ENCODE measurements at regions not wholly inside any gene's neighbourhood (a gene's known extent, or its start where the extent isn't known, plus 50 kb on each side); places are given as distances from the start of the nearest gene placed in this dataset.
"Not testable (repeated sequence)": the region's sequence is repeated elsewhere in the genome, so short reads cannot be mapped to it uniquely, and the experiment has no call there.

GRCh38 chr3:170660139-170660538 is 74.3 kb upstream of the SLC7A14 start:
- DNase-seq (ENCODE audit: low read depth in 1 of 2, low spot score in 1 of 2), result no peak

- no peak for DNase-seq (ENCODE audit: low read depth in 1 of 2, low spot score in 1 of 2)
Observed at GRCh38 chr3:170657312-170657711, 71.4 kb upstream of the SLC7A14 start.

DNA sequence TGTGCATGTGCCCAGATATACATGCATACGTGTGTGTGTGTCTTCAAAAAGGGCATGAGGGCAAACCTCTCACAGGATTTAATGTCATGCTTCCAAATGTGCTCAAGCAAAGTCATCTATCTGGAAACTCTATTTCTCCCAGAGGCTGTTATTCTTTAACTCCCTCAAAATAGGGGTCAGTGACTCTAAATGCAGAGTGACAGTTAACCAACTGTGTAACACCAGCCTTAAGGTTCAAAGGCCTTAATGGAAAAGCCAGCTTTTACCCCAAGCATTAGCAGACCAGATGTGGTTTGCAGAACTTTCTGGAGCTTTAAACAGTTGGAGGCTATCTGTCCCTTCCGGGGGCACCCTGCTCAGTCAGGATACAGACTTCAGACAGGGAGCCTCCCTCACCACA is 70.4 kb upstream of the SLC7A14 start:
- no peak for DNase-seq (ENCODE audit: low read depth in 1 of 2, low spot score in 1 of 2)

- no peak for DNase-seq (ENCODE audit: low read depth in 1 of 2, low spot score in 1 of 2)
Observed at GRCh38 chr3:170653801-170654200, 67.9 kb upstream of the SLC7A14 start.

- DNase-seq (ENCODE audit: low read depth in 1 of 2, low spot score in 1 of 2), result no peak
Observed at GRCh38 chr3:170651260-170651845, 65.5 kb upstream of the SLC7A14 start.

DNA sequence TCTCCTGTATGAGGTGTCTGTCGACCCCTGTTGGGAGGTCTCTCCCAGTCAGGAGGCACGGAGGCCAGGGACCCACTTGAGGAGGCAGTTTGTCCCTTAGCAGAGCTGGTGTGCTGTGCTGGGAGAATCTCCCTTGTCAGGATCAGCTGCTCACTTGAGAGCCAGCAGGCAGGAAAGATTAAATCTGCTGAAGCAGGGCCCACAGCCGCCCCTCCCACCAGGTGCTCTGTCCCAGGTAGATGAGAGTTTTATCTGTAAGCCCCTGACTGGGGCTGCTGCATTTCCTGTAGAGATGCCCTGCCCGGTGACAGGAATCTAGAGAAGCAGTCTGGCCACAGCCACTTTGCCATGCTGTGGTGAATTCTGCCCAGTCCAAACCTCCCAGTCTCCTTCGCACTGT is 64.7 kb upstream of the SLC7A14 start:
- not testable (repeated sequence) for DNase-seq (ENCODE audit: low read depth in 1 of 2, low spot score in 1 of 2)

- DNase-seq (ENCODE audit: low read depth in 1 of 2, low spot score in 1 of 2), result no peak
Observed at GRCh38 chr3:170644711-170645110, 58.8 kb upstream of the SLC7A14 start.

DNA sequence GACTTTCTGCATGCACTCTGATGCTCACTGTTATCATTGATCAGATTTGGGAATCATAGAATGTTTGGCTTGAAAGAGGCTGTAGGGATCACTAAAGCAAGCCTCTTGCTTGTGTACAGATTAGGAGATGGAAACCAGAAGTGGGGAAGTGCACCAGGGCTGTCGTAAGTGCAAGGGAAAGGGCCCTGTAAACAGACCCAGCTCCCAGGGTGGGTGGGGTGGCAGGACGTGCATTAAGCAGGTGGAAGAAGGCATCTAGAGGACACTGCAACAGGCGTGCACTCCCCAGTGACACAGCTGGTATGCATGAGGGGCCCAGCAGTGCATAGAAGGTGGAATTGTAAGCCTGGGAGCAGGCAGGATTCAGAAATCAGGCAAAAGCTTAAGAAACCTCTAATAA is 58.0 kb upstream of the SLC7A14 start:
- no peak for DNase-seq (ENCODE audit: low read depth in 1 of 2, low spot score in 1 of 2)

GRCh38 chr3:170642882-170643601 is 57.2 kb upstream of the SLC7A14 start:
- no peak for DNase-seq (ENCODE audit: low read depth in 1 of 2, low spot score in 1 of 2)

DNA sequence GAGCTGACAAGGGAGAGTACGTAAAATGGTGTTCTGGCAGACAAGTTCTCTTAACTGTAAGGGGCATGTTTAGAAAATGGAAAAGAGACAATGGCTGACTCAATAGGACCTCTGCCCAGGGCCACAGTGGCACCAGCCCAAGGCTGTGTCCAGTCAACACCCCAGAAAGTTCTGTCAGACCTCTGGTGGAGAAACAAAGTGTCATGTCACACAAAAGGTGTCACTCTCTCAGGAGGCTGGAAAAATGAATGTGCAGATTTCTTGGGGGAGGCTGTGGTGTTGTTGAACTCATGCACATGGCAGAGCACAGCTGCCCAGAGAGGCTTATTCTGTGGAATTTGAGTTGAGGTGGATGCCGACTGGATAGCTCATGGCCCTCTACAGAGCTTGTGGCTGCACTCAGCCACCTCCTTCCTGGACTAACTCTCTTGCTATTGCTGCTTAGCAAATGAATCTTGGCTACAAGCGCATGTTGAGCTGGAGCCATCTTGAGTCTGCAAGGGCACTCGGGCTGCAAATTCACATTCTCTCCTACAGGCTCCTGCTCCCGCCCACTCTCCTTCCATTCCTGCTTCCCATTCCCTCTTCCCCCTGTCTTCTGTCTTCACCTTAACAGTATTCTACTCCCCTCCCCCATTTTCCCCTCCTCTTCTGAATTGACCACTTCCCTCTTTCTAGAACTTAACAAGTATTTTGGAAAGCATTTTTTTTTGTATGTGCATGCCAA is 55.8 kb upstream of the SLC7A14 start:
- DNase-seq (ENCODE audit: low read depth in 1 of 2, low spot score in 1 of 2), result no peak

DNA sequence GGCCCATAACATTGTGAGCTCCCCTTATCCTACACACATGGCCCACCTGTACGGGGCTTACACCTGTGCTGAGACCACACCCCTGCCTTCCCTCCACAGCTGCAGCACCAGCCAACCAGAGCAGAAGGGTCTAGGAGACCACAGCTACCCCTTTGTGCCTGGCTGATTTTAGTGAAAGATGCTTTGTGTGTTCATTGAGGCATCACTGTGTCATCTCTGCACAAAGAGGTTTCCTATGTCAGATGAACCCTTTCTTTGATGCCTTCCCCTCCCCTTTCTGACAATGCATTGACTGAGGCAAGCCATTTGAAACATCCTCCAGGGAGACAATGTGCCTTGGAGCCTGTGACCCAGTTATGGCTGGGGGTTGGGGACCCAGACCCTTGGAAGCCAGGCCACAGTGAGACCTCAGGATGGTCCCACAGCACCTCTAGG is 54.9 kb upstream of the SLC7A14 start:
- DNase-seq (ENCODE audit: low read depth in 1 of 2, low spot score in 1 of 2), result no peak

DNA sequence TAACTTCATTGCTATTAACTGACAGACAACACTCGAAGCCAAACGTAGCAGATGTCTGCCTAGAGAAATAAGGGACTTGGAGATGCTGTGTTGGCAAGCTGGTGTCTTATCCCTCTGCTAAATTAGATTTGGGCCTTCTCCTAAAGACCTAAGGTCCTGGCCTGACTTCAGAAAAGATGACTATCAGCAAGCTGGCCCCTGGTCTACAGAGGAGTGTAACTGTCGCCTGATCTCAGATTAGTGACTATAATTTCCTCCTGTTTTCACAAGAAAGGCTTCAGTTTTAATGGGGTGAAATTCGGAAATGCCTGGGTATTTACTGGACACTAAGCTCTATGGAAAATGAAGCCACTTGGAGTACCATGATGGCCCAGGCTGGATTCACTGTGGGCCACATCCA is 53.1 kb upstream of the SLC7A14 start:
- DNase-seq (ENCODE audit: low read depth in 1 of 2, low spot score in 1 of 2), result no peak

GRCh38 chr3:170637306-170637705 is 51.4 kb upstream of the SLC7A14 start:
- DNase-seq (ENCODE audit: low read depth in 1 of 2, low spot score in 1 of 2), result no peak

DNA sequence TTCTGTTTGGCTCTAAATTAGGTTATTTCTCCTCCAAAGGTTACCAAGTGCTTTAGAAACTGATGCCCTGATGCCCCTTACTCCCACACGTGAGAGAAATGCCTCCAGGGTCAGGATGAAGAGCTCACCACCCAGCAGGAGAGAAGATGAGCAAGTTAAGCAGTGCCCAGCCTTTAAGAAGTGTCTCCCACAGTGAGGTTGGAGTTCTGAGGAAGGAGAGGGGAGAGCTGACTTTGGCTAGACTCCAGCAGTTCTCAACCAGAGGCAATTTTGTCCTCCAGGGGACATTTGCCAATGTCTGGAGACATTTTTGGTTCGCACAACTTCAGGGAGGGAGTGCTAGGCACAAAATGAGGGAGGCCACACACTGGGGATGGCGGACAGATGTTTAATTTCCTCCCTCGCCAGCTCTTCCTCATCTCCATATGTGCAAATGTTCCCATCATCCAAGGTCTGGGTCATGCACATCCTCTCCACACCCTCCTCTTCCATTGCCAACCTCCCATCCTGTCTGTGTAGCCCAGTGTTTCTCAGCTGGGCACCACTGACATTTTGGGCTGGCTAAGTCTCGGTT is 50.6 kb upstream of the SLC7A14 start:
- DNase-seq (ENCODE audit: low read depth in 1 of 2, low spot score in 1 of 2), result no peak

All from activated T-helper 1 cell treated with anti-CD3 and anti-CD28 coated beads, Interleukin-2, amount 50 U/mL, for 16 hours (primary cell).